Keratinocyte (primary cell): ENCODE measurements at regions not wholly inside any gene's neighbourhood (a gene's known extent, or its start where the extent isn't known, plus 50 kb on each side); places are given as distances from the start of the nearest gene placed in this dataset.

ENCODE experiments used
- DNase-seq: peaks from one replicate; pipeline ENCODE4 v3.0.0-alpha.2; 2011; ENCODE audit warnings: low read depth, missing footprints, low spot score
- FAIRE-seq: peaks from 2 replicates; lab custom pipeline; 2011; peaks lifted over from hg19 to GRCh38; lab: Jason Lieb, UNC
- H2AFZ ChIP-seq: 2 replicates; pipeline ENCODE4 v1.6.0; 2012; ENCODE audit warnings: low read length, control low read depth, inconsistent platforms; ENCODE audit not compliant: control insufficient read depth
- H3K27ac ChIP-seq: 2 replicates; pipeline ENCODE4 v1.5.1; 2011; ENCODE audit warnings: low read length; ENCODE audit not compliant: control insufficient read depth, insufficient read depth
- H3K27me3 ChIP-seq: 3 replicates; pipeline ENCODE4 v1.6.0; 2011; ENCODE audit warnings: low read length; ENCODE audit not compliant: control insufficient read depth, insufficient read depth; ENCODE audit errors: extremely low read depth
- H3K36me3 ChIP-seq, 2 experiments: 2 replicates in 1 of 2; 3 replicates in 1 of 2; pipeline ENCODE4 v1.5.1; 2011; ENCODE audit warnings: low read length in 2 of 2, mild to moderate bottlenecking in 1 of 2; ENCODE audit not compliant: control insufficient read depth in 2 of 2, insufficient read depth in 2 of 2; ENCODE audit errors: extremely low read depth in 1 of 2
- H3K4me1 ChIP-seq: 3 replicates; pipeline ENCODE4 v1.5.1; 2011; ENCODE audit warnings: low read length; ENCODE audit not compliant: control insufficient read depth, insufficient read depth; ENCODE audit errors: extremely low read depth
- H3K4me2 ChIP-seq: 3 replicates; pipeline ENCODE4 v1.6.0; 2011; ENCODE audit warnings: low read depth, low read length; ENCODE audit not compliant: control insufficient read depth, insufficient read depth; ENCODE audit errors: extremely low read depth
- H3K4me3 ChIP-seq, 3 experiments: fragments of 200-600 bp in 1 of 3; sonication (generic) in 1 of 3; 2 replicates in 2 of 3; 3 replicates in 1 of 3; pipeline ENCODE4 v1.5.1; 2011 to 2016; ENCODE audit warnings: low read length in 3 of 3, mild to moderate bottlenecking in 3 of 3, control low read depth in 2 of 3, inconsistent platforms in 1 of 3, low read depth in 1 of 3, mixed read lengths in 1 of 3, mixed run types in 1 of 3, moderate library complexity in 1 of 3; ENCODE audit not compliant: control insufficient read depth in 2 of 3, insufficient read depth in 2 of 3; ENCODE audit errors: extremely low read depth in 1 of 3
- H3K79me2 ChIP-seq: 2 replicates; pipeline ENCODE4 v1.6.0; 2012; ENCODE audit warnings: low read length; ENCODE audit not compliant: control insufficient read depth, insufficient read depth
- H3K9ac ChIP-seq: 3 replicates; pipeline ENCODE4 v1.6.0; 2011; ENCODE audit warnings: low read length; ENCODE audit not compliant: control insufficient read depth, insufficient read depth; ENCODE audit errors: extremely low read depth
- H3K9me1 ChIP-seq: 3 replicates; pipeline ENCODE4 v1.6.0; 2011; ENCODE audit warnings: low read length; ENCODE audit not compliant: control insufficient read depth, insufficient read depth; ENCODE audit errors: extremely low read depth
- H3K9me3 ChIP-seq: 2 replicates; pipeline ENCODE4 v1.5.1; 2012; ENCODE audit warnings: low read depth, low read length; ENCODE audit not compliant: control insufficient read depth
- H4K20me1 ChIP-seq: 3 replicates; pipeline ENCODE4 v1.6.0; 2011; ENCODE audit warnings: low read length; ENCODE audit not compliant: control insufficient read depth, insufficient read depth; ENCODE audit errors: extremely low read depth
- CTCF ChIP-seq, 3 experiments: IDR thresholded peaks in 1 of 3; conservative IDR thresholded peaks in 1 of 3; optimal IDR thresholded peaks in 1 of 3; 2 replicates in 2 of 3; 3 replicates in 1 of 3; pipeline versions ENCODE3 to v1.5.1; 2011; ENCODE audit warnings: low read length in 3 of 3, mild to moderate bottlenecking in 3 of 3, moderate library complexity in 2 of 3, control low read depth in 1 of 3, inconsistent platforms in 1 of 3; ENCODE audit not compliant: insufficient read depth in 2 of 3; ENCODE audit errors: extremely low read depth in 1 of 3
- EZH2 ChIP-seq: IDR thresholded peaks from one replicate; pipeline ENCODE4 v1.6.1; 2012; ENCODE audit warnings: inconsistent platforms, mild to moderate bottlenecking, low read length, moderate library complexity
- dilution Hi-C: fragments of 300-500 bp; cut with MboI; formaldehyde crosslinking; loops from one replicate; pipeline ENCODE4 v1.7.0; 2020; ENCODE audit warnings: low sequenced_read_pairs; ENCODE audit not compliant: extremely low pct_ligation_motif_present

- Histone ChIP-seq H3K4me1 (no peaks in the 10 kb centered on the region), H3K27me3 (no peaks in the 10 kb centered on the region), H3K36me3 (no peaks in the 10 kb centered on the region), H2AFZ (no peak overlapping the region), H4K20me1 (no peaks in the 10 kb centered on the region), H3K9me3 (no peaks in the 10 kb centered on the region), H3K4me2 (no peak overlapping the region), H3K9ac (no peak overlapping the region), H3K27ac (no peak overlapping the region), H3K79me2 (no peaks in the 10 kb centered on the region), H3K9me1 (no peaks in the 10 kb centered on the region), H3K4me3 (no peak overlapping the region)
- no peak for TF ChIP-seq CTCF (optimal IDR thresholded peaks at IDR 0.05 in 1 of 3, IDR thresholded peaks at IDR 0.05 in 1 of 3, conservative IDR thresholded peaks at IDR 0.05 in 1 of 3; ENCODE audit: extremely low read depth in 1 of 3, insufficient read depth in 2 of 3, low read length in 3 of 3)
- no peak for TF ChIP-seq EZH2
- DNase-seq (no peak), FAIRE-seq (no peak)
- dilution Hi-C loops, result no loop called here
Observed at GRCh38 chr18:56248610-56249235, 389.7 kb downstream of the TXNL1 start.

GRCh38 chr18:56246916-56247315 is 391.5 kb downstream of the TXNL1 start:
- no peak overlapping the region for H2AFZ ChIP-seq
- no peak overlapping the region for H3K4me3 ChIP-seq
- H3K9ac ChIP-seq, result no peak overlapping the region
- FAIRE-seq (no peak), DNase-seq (no peak)
- no peaks in the 10 kb centered on the region for H3K4me1 ChIP-seq
- H3K9me3 ChIP-seq, result no peaks in the 10 kb centered on the region
- no peak overlapping the region for H3K4me2 ChIP-seq
- TF ChIP-seq CTCF (optimal IDR thresholded peaks at IDR 0.05 in 1 of 3, IDR thresholded peaks at IDR 0.05 in 1 of 3, conservative IDR thresholded peaks at IDR 0.05 in 1 of 3; ENCODE audit: extremely low read depth in 1 of 3, insufficient read depth in 2 of 3, low read length in 3 of 3) (no peak), EZH2 (no peak)
- no peaks in the 10 kb centered on the region for H3K36me3 ChIP-seq
- H3K27me3 ChIP-seq, result no peaks in the 10 kb centered on the region
- H3K27ac ChIP-seq, result no peak overlapping the region
- dilution Hi-C loops, result no loop called here
- H3K79me2 ChIP-seq, result no peaks in the 10 kb centered on the region
- H4K20me1 ChIP-seq, result no peaks in the 10 kb centered on the region
- H3K9me1 ChIP-seq, result no peaks in the 10 kb centered on the region
